Left ventricle myocardium inferior (tissue), 1 donor: ENCODE measurements at regions not wholly inside any gene's neighbourhood (a gene's known extent, or its start where the extent isn't known, plus 50 kb on each side); places are given as distances from the start of the nearest gene placed in this dataset.

Source experiments
- DNase-seq: peaks from one replicate; pipeline ENCODE4 v3.0.0-alpha.2; 2020
- H3K27ac ChIP-seq: fragments of 200-600 bp; replicated peaks from 2 replicates; pipeline ENCODE4 v1.8.0; 2021
- H3K27me3 ChIP-seq: fragments of 200-600 bp; 2 replicates; pipeline ENCODE4 v1.8.0; 2021; ENCODE audit warnings: low read depth
- H3K36me3 ChIP-seq: fragments of 200-600 bp; 2 replicates; pipeline ENCODE4 v1.8.0; 2021
- H3K4me1 ChIP-seq: fragments of 200-600 bp; 2 replicates; pipeline ENCODE4 v1.8.0; 2021
- H3K4me3 ChIP-seq: fragments of 200-600 bp; 2 replicates; pipeline ENCODE4 v1.8.0; 2021; ENCODE audit warnings: mild to moderate bottlenecking, moderate library complexity
- H3K9me3 ChIP-seq: fragments of 200-600 bp; replicated peaks from 2 replicates; pipeline ENCODE4 v1.8.0; 2021
- intact Hi-C: fragments of 100-400 bp; cut with micrococcal nuclease; formaldehyde crosslinking; loops from one replicate; pipeline ENCODE4 v1.11.0; 2022
- TF ChIP-seq, protein P1 (sequence below): fragments of 200-600 bp; IDR thresholded peaks from 2 replicates; pipeline ENCODE4 v1.8.0; 2021; ENCODE audit warnings: antibody characterized with exemption, mild to moderate bottlenecking, borderline replicate concordance
- donor health status: DM: no; HTN: yes; CAD: no; lungs with severe emphysema.

DNA sequence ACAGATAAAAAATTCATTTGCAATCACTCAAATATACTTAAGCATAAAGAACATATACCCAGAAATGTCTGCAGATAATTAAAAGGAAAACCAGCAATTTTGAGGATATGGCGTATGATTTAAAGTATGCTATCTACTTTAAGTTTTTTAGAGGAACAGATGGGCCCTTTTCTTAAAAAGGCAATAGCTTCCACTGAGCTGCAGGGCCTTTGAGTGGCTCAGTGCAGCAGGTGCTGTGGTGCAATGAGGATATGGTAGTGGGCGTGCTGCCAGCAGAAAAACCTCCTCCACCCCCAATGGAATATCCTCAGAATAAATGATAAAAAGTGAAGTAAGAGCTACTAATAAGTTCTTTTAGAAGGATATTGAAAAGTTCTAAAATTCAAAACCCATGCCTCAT is 814.5 kb downstream of the MTRR start:
- DNase-seq: no peak
- Histone ChIP-seq H3K9me3 (peaks cover 5% of the 10 kb centered on the region), H3K27ac (no peak overlapping the region), H3K4me3 (no peak overlapping the region), H3K36me3 (no peaks in the 10 kb centered on the region), H3K4me1 (no peaks in the 10 kb centered on the region), H3K27me3 (no peaks in the 10 kb centered on the region)
- TF ChIP-seq, protein P1, sequence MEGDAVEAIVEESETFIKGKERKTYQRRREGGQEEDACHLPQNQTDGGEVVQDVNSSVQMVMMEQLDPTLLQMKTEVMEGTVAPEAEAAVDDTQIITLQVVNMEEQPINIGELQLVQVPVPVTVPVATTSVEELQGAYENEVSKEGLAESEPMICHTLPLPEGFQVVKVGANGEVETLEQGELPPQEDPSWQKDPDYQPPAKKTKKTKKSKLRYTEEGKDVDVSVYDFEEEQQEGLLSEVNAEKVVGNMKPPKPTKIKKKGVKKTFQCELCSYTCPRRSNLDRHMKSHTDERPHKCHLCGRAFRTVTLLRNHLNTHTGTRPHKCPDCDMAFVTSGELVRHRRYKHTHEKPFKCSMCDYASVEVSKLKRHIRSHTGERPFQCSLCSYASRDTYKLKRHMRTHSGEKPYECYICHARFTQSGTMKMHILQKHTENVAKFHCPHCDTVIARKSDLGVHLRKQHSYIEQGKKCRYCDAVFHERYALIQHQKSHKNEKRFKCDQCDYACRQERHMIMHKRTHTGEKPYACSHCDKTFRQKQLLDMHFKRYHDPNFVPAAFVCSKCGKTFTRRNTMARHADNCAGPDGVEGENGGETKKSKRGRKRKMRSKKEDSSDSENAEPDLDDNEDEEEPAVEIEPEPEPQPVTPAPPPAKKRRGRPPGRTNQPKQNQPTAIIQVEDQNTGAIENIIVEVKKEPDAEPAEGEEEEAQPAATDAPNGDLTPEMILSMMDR: no peak
- intact Hi-C loops: no loop called here

DNA sequence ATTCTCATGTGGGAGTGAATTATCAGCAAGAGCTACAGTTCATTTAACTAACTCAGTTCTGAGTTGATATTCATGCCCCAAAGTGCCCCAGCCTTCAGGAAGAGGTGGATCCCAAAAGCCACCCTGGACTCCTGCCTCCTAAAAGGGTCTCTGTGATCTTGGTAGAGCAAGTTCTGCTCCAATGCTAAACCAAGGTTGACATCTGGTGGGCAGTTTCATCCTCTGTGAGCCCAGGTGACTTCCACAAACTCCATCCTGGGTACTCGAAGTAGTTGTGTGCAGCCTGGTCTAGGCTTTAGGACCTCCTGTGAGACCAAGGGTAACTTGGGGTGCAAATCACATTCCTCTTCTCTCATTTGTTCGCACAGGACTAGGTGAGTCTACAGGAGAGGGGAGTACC is 816.8 kb downstream of the MTRR start:
- H3K9me3 ChIP-seq: no peaks in the 10 kb centered on the region
- intact Hi-C loops: no loop called here
- TF ChIP-seq, protein P1: no peak

DNA sequence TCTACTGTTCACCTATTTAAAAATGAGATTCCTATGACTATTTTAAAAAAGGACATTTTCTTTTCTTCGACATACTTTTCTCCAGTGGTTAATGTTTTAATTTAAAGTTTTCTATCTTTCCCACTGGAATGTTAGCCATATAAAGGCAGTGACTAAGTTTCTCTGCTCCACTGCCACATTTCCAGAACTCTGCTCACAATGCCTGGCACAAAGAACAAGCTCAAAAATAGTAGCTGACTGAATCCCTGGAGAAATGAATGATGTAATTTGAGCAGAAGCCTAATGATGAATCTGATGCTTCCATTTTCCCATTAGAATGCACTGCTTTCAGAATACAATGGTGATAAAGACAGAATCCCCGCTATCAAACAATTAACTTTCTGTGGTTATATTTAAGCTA is 817.8 kb downstream of the MTRR start:
- intact Hi-C loops: no loop called here
- Histone ChIP-seq H3K36me3 (no peaks in the 10 kb centered on the region), H3K4me1 (no peaks in the 10 kb centered on the region), H3K9me3 (no peaks in the 10 kb centered on the region), H3K27me3 (no peaks in the 10 kb centered on the region), H3K27ac (no peak overlapping the region), H3K4me3 (no peak overlapping the region)
- TF ChIP-seq, protein P1: no peak
- no peak for DNase-seq

More for the DNA sequence above, 816.8 kb downstream of the MTRR start:
- no peaks in the 10 kb centered on the region for H3K36me3 ChIP-seq
- no peaks in the 10 kb centered on the region for H3K4me1 ChIP-seq
- no peak for DNase-seq
- H3K27ac ChIP-seq: no peak overlapping the region
- no peaks in the 10 kb centered on the region for H3K27me3 ChIP-seq
- no peak overlapping the region for H3K4me3 ChIP-seq

DNA sequence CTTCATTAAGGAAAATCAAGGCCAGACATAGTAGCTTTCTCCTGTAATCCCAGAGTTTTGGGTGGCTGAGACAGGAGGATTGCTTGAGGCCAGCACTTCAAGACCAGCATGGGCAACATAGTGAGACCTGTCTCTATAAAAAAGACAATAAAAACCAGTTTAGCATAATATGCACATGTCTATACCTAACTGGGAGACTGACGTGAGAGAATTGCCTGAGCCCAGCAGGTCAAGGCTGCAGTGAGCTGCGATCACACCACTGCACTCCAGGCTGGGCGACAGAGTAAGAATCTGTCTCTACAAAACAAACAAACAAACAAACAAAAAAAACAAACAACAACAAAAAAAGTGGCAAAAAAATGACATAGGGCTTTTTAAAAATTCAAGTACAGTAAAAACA is 820.8 kb downstream of the MTRR start:
- no peak for DNase-seq
- intact Hi-C loops: no loop called here
- Histone ChIP-seq H3K4me1 (no peaks in the 10 kb centered on the region), H3K36me3 (no peaks in the 10 kb centered on the region), H3K27ac (no peak overlapping the region), H3K4me3 (no peak overlapping the region), H3K9me3 (no peaks in the 10 kb centered on the region), H3K27me3 (no peaks in the 10 kb centered on the region)
- TF ChIP-seq, protein P1: no peak

DNA sequence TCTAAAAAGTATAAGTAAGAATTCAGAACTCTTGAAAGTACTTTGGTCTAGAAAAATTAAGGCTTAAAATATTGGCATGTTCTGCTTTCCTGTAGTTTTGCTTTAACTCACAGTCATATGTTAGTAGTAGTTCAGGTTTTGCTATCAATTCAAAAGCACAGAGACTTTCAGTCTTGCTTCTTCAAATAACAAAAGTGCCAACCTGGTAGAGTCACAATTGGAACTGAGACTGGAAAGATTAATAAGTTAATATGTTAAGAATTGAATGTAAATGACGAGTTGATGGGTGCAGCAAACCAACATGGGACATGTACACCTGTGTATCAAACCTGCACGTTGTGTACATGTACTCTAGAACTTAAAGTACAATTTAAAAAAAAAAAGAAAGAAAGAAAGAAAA is 822.3 kb downstream of the MTRR start:
- no peak for DNase-seq
- no peak overlapping the region for H3K4me3 ChIP-seq
- H3K9me3 ChIP-seq: no peaks in the 10 kb centered on the region
- intact Hi-C loops: no loop called here
- TF ChIP-seq, protein P1: no peak
- no peaks in the 10 kb centered on the region for H3K36me3 ChIP-seq
- H3K27me3 ChIP-seq: no peaks in the 10 kb centered on the region
- H3K4me1 ChIP-seq: no peaks in the 10 kb centered on the region
- H3K27ac ChIP-seq: no peak overlapping the region

DNA sequence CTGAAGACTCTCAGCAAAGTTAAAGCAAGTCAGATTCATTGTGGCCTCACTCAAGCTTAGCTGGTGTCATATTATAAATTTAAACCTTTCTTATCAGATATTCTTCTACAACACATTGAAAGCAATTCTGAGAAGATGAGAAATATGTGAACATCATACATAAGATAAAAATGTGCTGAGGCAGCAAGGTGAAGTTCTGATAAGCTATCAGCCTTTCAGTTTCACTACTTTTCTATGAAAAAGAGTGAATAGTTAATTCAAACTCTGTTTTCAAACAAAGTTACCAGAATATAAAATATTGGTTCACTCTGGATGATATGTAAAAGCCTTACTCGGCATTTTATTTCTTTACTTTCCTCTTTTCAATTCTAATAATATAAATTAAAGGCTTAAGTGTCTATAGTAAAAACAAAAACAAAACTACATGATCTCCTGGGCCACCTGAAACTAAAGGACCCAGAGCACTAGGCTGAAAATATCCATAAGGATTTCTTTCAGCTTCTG is 824.4 kb downstream of the MTRR start:
- no peak overlapping the region for H3K4me3 ChIP-seq
- no peak overlapping the region for H3K27ac ChIP-seq
- intact Hi-C loops: no loop called here
- H3K27me3 ChIP-seq: no peaks in the 10 kb centered on the region
- H3K36me3 ChIP-seq: no peaks in the 10 kb centered on the region
- DNase-seq: no peak
- H3K4me1 ChIP-seq: no peaks in the 10 kb centered on the region
- TF ChIP-seq, protein P1: no peak
- H3K9me3 ChIP-seq: no peaks in the 10 kb centered on the region
